HUDEP-2 (cell line): ENCODE measurements at regions not wholly inside any gene's neighbourhood (a gene's known extent, or its start where the extent isn't known, plus 50 kb on each side); places are given as distances from the start of the nearest gene placed in this dataset.

Source experiments
- DNase-seq, 76 experiments: peaks; one replicate each; lab custom pipeline; 2025; ENCODE audit not compliant: unreplicated experiment in 76 of 76; lab: John Stamatoyannopoulos, UW

DNA sequence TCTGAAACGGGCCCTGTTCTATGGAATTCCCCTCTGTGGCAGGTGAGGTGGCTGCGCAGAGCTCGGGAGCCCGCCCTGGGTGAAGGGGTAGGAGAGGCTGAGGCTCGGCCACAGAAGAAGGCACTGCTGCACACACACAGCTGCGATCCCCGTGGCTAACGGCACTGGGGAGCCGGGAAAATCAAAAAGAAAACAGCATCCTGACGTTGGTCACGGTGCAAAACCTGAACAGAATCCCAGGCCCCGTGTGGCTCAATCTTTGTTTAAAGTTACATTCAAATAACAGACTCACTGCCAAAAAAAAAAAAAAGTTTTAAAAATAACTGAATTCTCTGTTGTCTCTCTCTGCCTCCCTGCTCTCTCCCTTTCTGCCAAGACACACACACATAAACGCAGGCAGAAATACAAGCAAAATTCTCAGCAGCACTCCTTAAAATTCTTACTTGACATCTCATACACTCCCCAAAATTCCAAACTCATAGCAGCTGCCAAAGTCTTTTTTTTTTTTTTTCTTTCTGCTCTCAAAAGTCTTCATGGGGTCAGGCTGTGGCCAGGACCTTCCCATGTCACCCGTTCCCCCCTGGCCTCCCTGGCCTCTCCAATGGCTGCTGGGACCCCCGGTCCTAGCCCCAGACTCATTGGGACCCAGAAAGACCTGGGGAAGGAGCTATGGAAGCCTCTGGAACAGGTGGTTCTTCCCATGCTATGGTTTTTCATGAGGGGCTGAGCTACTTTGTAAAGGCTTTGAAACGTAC, 248.8 kb downstream of the TTLL2 start:
- DNase-seq = no peak

DNA sequence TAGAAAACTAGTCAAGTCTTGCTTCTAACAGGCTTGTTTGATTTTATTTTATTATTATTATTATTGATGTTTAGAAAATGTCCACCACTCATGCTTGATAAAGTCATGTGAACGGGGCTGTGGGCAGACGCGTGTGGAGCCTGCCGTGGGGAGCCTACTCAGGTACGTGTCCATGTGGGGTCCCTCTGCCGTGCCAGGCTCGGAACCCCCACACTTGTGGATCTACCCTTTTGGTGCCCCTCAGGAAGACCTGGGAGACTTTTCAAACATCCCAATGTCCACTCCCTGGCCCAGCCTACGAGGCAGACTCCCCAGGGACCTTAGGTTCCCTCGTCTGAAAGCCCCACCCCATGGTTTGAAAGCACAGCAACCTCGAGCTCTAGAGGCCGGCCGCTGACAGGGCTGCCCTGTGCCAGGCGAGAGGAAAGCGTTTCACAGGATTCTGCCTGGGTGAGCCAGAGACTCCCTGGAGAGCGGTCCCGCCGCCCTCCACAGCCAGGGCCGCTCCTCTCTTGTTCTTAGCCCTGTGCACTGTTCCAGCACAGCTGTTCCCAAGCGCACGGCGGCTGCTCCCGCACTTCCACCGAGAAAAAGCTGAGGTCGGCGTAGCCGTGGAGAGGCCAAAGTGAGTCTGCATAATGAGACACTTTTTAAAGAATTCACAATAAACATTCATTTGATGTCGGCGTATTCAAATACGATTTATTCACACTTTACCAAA, 249.7 kb downstream of the TTLL2 start:
- no peak for DNase-seq

DNA sequence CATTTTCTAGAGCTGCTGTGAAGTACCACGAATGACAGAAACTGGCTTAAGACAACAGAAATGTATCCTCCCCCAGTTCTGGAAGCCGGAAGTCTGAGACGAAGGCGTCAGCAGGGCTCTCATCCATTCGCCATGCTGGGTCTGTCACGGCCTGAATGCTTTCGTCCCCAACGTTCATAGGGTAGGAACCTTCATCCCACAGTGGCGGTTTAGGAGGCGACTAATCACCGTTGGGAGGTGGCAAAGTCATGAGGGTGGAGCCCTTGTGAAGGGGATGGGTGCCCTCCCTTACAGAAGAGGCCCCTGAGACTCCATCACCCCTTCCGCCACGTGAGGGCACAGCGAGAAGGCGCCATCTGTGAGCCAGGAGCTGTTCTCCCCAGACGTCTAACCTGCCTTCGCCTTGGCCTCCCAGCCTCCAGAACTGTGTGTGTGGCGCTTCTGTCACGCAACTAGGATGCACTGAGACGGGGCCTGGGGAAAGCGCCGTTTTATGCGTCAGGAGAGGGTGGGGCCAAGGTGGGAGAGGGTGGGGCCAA, 250.3 kb downstream of the TTLL2 start:
- no peak for DNase-seq

DNA sequence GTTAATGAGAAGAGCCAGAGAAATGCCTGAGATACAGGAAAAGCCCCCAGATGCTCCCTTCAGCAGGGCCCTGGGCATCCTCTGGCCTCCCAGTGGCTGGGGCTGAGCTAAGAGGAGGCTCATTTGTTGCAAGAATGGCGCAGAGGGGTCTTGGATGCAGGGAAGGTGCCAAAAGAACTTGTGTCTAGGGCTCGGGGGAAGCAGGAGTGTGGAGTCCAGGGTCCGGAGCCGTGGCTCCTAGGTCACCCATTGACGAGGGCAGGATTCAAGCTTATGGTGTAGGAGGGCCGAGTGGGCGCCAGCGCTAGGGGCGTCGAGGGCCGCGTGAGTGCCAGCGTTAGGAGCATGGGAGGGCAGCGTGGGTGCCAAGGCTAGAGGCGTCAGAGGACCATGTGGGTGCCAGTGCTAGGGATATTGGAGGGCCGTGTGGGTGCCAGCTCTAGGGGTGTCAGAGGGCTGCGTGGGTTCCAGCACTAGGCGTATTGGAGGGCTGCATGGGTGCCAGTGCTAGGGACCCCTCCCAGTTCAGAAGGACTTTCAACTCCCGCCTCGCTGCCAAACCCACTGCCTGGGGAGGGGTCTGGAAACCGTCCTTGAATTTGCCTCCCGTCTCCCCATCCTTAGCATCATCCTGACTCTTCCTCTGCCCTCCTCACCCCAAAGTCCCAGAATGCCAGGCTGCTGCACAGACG, 250.5 kb upstream of the AFDN start:
- no peak for DNase-seq

DNA sequence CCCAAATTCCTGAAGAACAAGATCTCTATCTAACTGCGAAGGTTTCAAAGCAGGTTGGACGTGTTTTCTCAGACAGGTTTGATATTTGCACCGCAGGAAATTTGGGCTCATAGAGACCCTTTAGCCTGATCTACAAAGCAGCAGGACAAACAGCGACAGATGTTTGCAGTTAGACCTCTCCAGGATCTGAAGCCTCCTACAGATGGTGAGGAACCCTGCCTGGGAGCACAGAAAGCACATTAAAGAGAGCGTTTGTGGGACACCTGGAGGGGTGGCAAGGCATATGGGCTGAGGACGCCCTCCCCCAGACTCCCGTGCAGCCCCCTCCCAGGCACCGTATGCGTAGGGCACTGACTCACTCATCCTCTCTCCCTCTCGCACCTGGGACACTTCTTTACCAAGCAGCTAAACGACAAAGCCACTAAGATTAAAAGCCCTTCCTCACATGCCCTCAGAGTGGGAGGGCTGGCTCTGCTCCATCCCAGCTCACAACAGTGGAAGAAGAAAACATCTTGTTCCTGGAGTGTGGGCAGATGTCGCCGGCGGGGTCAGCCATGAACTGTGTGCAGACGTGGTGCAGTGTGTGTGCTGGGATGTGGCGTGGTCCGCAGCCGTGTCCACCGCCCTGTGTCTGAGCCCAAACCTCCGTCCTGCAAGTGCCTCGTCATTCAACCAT, 249.7 kb upstream of the AFDN start:
- no peak for DNase-seq

DNA sequence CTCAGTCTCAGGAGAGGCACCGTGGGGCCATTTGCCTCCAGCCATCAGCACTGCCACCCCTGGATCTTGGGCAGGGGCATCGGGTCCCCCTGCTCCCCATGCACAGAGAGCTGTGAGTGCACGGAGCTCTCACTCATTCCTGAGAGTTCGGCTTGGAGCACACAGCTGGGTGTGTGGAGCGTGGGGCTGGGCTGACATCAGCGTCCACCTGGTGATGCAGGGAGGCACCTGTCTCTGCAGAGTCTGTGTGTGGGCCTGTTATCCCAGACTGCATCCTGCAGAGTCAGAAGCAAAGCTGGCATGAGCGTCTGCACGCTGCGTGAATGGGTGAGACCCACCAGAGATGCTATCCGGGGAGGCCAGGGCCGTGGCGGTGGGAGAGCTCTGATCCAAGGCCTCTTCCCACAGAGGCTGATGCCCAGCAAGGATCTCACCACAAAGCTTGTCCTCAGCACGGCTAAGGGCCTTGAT, 248.8 kb upstream of the AFDN start:
- DNase-seq = no peak

DNA sequence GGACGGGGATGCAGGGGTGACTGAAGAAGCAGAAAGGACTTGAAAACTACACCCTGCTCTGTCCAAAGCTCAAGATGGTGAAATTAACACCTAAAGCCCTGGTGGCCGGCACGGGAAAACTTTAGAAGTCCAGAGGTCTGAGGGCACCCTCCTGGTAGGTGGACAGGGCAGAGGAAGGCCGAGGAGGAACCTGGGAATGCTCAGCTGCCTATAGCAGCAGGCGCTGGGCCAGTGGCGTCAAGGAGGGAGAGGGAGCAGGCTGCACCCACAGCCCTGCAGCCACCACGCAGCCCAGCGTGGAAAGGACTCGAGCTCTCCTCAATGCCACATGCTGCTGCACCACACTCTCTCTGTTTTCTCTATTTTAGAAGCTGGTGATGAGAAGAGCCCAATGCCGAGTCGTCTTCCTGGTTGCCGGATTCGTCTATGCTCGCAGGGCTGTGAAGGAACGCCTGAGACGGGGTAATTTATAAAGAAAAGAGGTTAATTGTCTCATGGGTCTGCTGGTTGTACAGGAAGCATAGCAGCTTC, 248.3 kb upstream of the AFDN start:
- DNase-seq = no peak

DNA sequence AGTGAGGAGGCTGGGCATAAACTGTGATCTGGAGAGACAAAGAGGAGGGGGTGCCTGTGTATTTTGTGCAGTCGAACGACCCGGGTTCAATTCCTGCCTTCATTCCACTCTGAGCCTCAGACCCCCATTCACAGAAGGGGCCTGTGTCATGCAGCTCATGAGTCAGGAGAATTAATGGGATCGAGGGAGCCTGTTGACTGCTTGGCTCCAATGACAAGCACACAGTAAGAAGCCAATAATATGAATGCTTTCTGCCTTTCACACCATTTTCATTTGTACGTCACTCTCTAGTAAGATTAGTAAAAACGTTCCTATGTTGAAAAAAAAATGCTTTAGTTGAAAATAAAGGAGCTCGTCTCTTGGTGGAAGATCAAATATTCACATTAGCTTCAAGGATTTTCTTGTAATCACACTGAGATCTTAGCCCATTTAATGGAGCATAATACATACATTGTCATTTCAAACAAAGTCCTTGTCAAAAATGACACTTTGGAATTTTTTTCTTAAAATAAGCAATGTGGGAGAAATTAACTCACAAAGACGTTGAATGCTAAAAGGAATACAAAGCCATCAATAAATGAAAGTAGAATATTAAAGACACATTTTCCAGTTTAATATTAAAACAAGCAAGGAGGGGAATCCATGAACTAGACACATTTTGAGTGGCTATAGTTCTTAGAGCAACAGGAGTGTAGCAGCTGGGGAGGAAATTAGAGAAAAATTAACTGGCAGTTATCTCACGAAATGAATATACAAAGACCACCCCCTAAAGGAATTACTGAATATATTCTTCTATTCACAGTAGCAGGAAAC, 246.7 kb upstream of the AFDN start:
- no peak for DNase-seq

DNA sequence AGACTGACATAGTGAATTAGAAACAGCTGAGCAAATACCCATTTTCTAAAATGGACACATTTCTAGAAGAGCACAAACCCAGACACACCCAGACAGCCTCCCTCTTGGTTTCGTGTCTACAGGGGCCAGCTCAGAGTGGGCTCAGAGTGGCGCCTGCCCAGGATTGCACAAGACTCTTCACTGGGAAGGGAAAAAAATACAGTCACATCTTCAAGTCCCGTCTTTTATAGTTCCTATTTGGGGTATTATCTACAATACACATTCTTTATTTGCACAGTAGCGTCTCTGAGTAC, 246.1 kb upstream of the AFDN start:
- no peak for DNase-seq

DNA sequence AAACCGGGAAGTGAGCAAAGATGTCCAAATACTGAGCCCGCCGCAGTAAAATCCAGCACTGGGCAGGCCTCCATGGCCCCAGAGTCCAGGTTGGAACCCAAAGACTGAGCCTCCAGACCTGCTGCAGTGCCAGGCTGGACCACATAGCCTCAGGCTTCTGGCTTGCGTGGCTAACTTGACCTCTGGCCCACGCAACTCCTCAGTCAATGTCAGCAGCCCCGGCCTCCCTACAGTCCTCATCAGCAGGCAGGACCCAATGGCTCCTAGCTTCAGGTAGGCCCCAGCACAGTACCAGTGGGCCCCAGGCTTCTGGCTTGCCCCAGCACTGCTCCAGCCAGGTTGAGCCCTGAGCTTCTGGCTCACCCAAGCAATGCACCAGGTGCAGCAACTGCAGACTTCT, 245.1 kb upstream of the AFDN start:
- no peak for DNase-seq

DNA sequence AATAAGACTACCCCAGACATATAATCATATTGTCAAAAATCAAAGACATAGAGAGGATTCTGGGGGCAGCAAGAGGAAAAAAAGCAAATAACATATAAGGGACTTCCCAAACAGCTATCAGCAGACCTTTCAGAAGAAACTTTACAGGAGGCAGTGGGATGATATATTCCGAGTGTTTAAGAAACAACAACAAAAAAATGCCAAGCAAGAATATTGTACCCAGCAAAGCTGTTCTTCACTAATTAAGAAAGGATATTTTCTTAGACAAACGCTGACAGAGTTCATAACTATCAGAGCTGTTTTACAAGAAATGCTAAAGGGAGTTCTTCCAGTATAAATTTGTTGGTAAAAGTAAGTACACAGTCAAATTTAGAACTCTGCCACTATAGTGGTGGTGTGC, 243.3 kb upstream of the AFDN start:
- DNase-seq = no peak

DNA sequence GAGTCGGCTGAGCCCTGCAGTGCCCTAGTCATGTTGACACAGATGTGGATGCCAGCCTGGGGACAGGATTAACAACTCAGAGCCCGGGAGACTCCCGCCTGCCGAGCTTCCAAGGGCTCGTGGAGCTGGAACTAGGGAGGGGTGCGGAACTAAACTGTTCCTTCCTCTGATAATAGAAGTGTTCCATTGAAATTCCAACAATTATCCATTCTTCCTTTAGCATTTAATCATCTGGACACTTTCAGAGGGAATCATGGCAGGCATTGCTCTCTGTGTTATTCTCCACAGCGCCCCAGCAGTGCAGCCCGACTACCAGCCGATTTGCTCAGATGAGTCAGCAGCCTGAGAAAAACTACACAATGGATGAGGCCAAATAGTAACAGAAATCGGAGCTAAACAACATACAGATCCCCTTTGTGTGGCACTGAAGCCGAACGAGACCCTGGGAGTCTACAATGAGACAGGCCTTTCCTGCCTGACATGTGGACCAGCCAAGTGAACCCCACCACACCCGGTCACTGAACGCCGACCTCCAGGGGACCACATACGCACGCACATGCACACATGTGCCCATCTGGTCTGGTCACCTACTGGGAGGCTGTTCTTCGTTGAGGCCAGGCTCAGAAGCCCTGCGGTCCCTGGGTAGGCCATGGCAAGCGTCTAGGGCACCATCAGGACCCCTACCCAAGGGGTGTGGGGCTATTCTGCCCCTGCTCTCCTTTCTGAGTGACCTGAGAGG, 238.4 kb upstream of the AFDN start:
- DNase-seq = no peak

DNA sequence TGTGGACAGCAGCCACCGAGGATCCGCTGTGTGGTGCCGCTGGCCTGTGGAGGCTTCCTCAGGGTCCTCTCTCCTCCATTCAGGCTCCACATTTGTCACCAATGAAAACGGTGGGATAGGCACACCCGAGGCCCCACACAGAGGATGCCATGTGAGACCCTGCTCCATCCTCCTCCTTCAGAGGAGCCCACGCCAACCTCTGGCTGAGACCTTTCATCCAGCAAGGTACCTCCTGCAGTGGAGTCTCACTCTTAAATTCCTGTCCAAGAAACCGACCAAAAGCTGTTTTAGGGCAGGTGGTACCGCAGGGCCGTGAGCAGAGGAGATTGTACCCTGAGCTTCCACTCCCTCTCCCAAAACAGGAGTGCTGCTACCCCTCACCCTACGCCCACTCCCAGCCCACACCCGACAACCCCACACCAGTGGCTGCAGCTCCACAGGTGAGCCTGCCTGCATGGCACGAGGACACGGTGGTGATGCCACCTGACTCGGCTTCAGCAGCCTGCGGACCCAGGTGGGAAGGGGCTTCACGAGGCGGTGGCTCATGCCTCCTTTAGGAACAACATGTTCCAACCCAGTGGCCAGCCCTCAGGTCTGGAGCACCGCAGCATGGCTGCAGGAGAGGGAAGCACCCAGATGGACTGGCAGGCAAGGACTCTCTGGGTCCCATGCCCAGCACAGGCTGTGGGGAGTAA, 237.6 kb upstream of the AFDN start:
- no peak for DNase-seq

DNA sequence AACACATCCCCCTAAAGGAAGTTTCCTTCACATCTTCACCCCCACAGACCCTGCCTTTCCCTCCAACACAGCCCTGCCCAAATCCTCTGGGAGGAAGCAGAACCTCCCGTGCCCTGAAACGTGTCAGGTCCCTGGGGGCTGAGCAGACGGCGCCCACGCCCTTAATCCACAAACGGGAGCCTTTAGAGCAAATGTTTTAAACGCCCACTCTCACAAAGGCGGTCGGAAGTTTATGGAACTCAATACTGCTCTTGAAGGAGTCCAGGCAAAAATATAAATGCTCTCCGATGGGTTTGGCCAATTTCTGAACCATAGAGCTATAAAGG, 237.1 kb upstream of the AFDN start:
- no peak for DNase-seq

DNA sequence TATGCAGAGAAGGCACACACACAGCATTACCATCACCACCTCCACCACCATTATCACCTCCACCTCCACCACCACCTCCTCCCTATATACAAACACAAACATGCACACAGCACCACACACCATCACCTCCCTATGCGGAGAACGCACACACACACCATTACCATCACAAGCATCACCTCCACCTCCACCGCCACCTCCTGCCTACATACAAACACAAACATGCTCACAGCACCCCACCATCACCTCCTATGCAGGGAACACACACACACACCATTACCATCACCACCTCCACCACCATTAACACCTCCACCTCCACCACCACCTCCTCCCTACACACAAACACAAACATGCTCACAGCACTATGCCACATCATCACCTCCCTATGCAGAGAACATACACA, 236.5 kb upstream of the AFDN start:
- no peak for DNase-seq
